ENCODE measurements at regions not wholly inside any gene's neighbourhood (a gene's known extent, or its start where the extent isn't known, plus 50 kb on each side); places are given as distances from the start of the nearest gene placed in this dataset.

DNA sequence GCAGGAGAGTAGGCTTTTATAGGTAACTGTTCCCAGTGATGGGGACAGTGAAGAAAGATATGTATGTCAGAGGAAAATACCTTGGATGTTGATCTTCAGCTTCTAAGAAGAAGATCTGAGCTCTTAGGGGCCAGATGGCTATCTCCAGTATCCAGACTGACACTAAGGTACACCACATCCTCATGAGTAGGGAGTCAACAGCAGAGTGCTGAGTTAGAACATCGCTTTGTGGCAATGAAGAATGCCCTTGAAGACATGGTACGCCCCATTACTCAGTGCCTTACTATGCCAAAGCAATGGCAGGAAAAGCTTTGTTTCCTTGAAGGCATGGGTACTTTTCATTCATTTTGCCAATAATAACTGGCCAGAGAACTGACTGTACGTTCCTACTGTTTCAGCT is 263.7 kb downstream of the CEMIP2 start:
- DNase-seq (ENCODE audit: low read depth) (no peak), FAIRE-seq (no peak)
- no peak overlapping the region for H3K4me3 ChIP-seq (ENCODE audit: insufficient read depth, low read depth, low read length)
- H3K9ac ChIP-seq (ENCODE audit: low read length): no peak overlapping the region
- H4K20me1 ChIP-seq (ENCODE audit: insufficient read depth, low read length): no peaks in the 10 kb centered on the region
- H3K27ac ChIP-seq (ENCODE audit: low read depth, low read length): no peak overlapping the region
- H3K9me3 Mint-ChIP-seq (ENCODE audit: unreplicated experiment): no peaks in the 10 kb centered on the region
- peaks cover 12% of the 10 kb centered on the region for H3K4me1 Mint-ChIP-seq (ENCODE audit: low read depth, unreplicated experiment)
- no peak overlapping the region for H2AFZ ChIP-seq (ENCODE audit: low read depth, low read length)
- H3K4me2 ChIP-seq (ENCODE audit: low read length): no peak overlapping the region
- no peaks in the 10 kb centered on the region for H3K36me3 ChIP-seq (ENCODE audit: insufficient read depth, low read length)
- H3K36me3 Mint-ChIP-seq (ENCODE audit: low read depth, unreplicated experiment): no peaks in the 10 kb centered on the region
- H3K27me3 Mint-ChIP-seq (ENCODE audit: low read depth, unreplicated experiment): no peaks in the 10 kb centered on the region
- H3K27me3 ChIP-seq (ENCODE audit: insufficient read depth, low read length): no peaks in the 10 kb centered on the region
- no peak for TF ChIP-seq EZH2 (IDR thresholded peaks at IDR 0.05; ENCODE audit: insufficient read depth, low read length)
- TF ChIP-seq, protein P1, sequence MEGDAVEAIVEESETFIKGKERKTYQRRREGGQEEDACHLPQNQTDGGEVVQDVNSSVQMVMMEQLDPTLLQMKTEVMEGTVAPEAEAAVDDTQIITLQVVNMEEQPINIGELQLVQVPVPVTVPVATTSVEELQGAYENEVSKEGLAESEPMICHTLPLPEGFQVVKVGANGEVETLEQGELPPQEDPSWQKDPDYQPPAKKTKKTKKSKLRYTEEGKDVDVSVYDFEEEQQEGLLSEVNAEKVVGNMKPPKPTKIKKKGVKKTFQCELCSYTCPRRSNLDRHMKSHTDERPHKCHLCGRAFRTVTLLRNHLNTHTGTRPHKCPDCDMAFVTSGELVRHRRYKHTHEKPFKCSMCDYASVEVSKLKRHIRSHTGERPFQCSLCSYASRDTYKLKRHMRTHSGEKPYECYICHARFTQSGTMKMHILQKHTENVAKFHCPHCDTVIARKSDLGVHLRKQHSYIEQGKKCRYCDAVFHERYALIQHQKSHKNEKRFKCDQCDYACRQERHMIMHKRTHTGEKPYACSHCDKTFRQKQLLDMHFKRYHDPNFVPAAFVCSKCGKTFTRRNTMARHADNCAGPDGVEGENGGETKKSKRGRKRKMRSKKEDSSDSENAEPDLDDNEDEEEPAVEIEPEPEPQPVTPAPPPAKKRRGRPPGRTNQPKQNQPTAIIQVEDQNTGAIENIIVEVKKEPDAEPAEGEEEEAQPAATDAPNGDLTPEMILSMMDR (IDR thresholded peaks at IDR 0.05; ENCODE audit: insufficient read depth, low read depth, low read length): no peak
- H3K79me2 ChIP-seq (ENCODE audit: insufficient read depth, low read length): no peaks in the 10 kb centered on the region
- no peak overlapping the region for H3K4me3 Mint-ChIP-seq (ENCODE audit: unreplicated experiment)
- H3K9me3 ChIP-seq (ENCODE audit: insufficient read depth, low read depth, low read length): no peaks in the 10 kb centered on the region
- peak overlapping the region; percentile 48 for H3K27ac Mint-ChIP-seq (ENCODE audit: unreplicated experiment)
- no peaks in the 10 kb centered on the region for H3K4me1 ChIP-seq (ENCODE audit: insufficient read depth, low read length)

DNA sequence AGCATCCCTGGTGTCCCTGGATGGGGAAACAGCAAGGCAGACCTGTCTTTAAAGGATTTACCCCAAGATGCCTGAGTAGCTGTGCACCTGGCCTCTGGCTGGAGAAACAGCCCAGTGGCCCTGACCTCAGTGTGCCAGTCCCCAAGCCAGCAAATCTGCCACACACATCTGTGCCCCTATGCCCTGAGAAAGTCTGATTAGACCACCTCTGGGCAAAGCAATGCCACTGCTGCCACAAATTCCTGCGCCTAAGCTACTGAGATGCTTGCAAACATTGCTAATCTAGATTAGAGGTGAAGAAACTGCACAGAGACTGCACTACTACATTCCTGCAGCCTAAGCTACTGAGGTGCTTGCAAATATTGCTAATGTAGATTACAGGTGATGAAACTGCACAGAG is 269.6 kb downstream of the CEMIP2 start:
- no peaks in the 10 kb centered on the region for H3K27me3 ChIP-seq (ENCODE audit: insufficient read depth, low read length)
- H3K36me3 Mint-ChIP-seq (ENCODE audit: low read depth, unreplicated experiment): no peaks in the 10 kb centered on the region
- H3K4me1 Mint-ChIP-seq (ENCODE audit: low read depth, unreplicated experiment): no peaks in the 10 kb centered on the region
- no peak for DNase-seq (ENCODE audit: low read depth)
- FAIRE-seq: no peak
- TF ChIP-seq, protein P1 (IDR thresholded peaks at IDR 0.05; ENCODE audit: insufficient read depth, low read depth, low read length): no peak
- no peak for TF ChIP-seq EZH2 (IDR thresholded peaks at IDR 0.05; ENCODE audit: insufficient read depth, low read length)
- no peaks in the 10 kb centered on the region for H3K27me3 Mint-ChIP-seq (ENCODE audit: low read depth, unreplicated experiment)
- no peak overlapping the region for H2AFZ ChIP-seq (ENCODE audit: low read depth, low read length)
- no peak overlapping the region for H3K27ac Mint-ChIP-seq (ENCODE audit: unreplicated experiment)
- H4K20me1 ChIP-seq (ENCODE audit: insufficient read depth, low read length): no peaks in the 10 kb centered on the region
- H3K4me1 ChIP-seq (ENCODE audit: insufficient read depth, low read length): no peaks in the 10 kb centered on the region
- H3K79me2 ChIP-seq (ENCODE audit: insufficient read depth, low read length): no peaks in the 10 kb centered on the region
- H3K4me2 ChIP-seq (ENCODE audit: low read length): no peak overlapping the region
- no peak overlapping the region for H3K27ac ChIP-seq (ENCODE audit: low read depth, low read length)
- H3K4me3 ChIP-seq (ENCODE audit: insufficient read depth, low read depth, low read length): no peak overlapping the region
- H3K4me3 Mint-ChIP-seq (ENCODE audit: unreplicated experiment): no peak overlapping the region
- H3K9me3 ChIP-seq (ENCODE audit: insufficient read depth, low read depth, low read length): peaks cover 3% of the 10 kb centered on the region
- H3K36me3 ChIP-seq (ENCODE audit: insufficient read depth, low read length): no peaks in the 10 kb centered on the region
- no peaks in the 10 kb centered on the region for H3K9me3 Mint-ChIP-seq (ENCODE audit: unreplicated experiment)
- H3K9ac ChIP-seq (ENCODE audit: low read length): no peak overlapping the region

DNA sequence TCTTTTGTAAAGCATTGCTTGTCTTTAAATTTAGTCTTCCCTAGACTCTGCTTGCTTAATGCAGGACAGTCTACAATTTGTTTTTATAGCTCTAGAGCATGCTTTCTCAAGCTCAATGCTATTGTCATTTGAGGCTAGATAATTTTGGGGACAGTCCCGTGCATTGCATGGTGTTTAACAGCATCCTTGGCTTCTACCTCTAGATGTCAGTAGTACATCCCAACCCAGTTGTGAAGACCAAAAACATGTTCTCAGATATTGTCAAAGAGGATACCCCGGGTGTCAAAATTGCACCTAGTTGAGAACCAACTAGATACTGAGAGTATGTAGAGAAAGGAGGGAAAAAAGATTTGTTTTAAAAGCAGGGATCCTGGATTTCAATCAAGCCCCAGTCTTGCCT is 277.5 kb downstream of the CEMIP2 start:
- no peak overlapping the region for H3K27ac ChIP-seq (ENCODE audit: low read depth, low read length)
- H3K36me3 ChIP-seq (ENCODE audit: insufficient read depth, low read length): no peaks in the 10 kb centered on the region
- H3K9ac ChIP-seq (ENCODE audit: low read length): no peak overlapping the region
- no peaks in the 10 kb centered on the region for H4K20me1 ChIP-seq (ENCODE audit: insufficient read depth, low read length)
- no peaks in the 10 kb centered on the region for H3K4me1 ChIP-seq (ENCODE audit: insufficient read depth, low read length)
- H3K79me2 ChIP-seq (ENCODE audit: insufficient read depth, low read length): no peaks in the 10 kb centered on the region
- TF ChIP-seq, protein P1 (IDR thresholded peaks at IDR 0.05; ENCODE audit: insufficient read depth, low read depth, low read length): no peak
- no peak for TF ChIP-seq EZH2 (IDR thresholded peaks at IDR 0.05; ENCODE audit: insufficient read depth, low read length)
- H3K36me3 Mint-ChIP-seq (ENCODE audit: low read depth, unreplicated experiment): no peaks in the 10 kb centered on the region
- no peaks in the 10 kb centered on the region for H3K9me3 ChIP-seq (ENCODE audit: insufficient read depth, low read depth, low read length)
- H2AFZ ChIP-seq (ENCODE audit: low read depth, low read length): no peak overlapping the region
- FAIRE-seq (no peak), DNase-seq (ENCODE audit: low read depth) (no peak)
- H3K9me3 Mint-ChIP-seq (ENCODE audit: unreplicated experiment): no peaks in the 10 kb centered on the region
- no peak overlapping the region for H3K4me2 ChIP-seq (ENCODE audit: low read length)
- no peaks in the 10 kb centered on the region for H3K4me1 Mint-ChIP-seq (ENCODE audit: low read depth, unreplicated experiment)
- H3K4me3 Mint-ChIP-seq (ENCODE audit: unreplicated experiment): no peak overlapping the region
- no peak overlapping the region for H3K27ac Mint-ChIP-seq (ENCODE audit: unreplicated experiment)
- no peaks in the 10 kb centered on the region for H3K27me3 ChIP-seq (ENCODE audit: insufficient read depth, low read length)
- peaks cover 2% of the 10 kb centered on the region for H3K27me3 Mint-ChIP-seq (ENCODE audit: low read depth, unreplicated experiment)
- no peak overlapping the region for H3K4me3 ChIP-seq (ENCODE audit: insufficient read depth, low read depth, low read length)
